ENCODE measurements at regions not wholly inside any gene's neighbourhood (a gene's known extent, or its start where the extent isn't known, plus 50 kb on each side); places are given as distances from the start of the nearest gene placed in this dataset.

DNA sequence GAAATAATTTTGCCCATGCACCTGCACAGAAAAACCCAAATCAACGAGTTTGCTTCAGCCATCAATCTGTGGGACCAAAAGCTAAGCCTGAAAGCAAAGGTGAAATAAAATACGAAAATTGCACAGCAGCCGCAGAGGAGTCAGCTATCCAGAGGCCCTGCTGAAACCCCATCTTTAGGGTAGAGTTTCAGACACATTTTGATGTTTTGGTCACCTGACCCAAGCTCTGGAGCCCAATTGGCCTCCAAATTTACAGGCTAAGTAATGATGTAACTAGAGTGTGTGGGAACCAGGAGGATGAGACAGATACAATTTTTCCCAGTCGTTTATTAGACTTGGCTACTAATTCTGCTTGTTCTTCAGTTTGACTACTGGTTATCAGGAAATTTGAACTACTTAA lies 308.6 kb upstream of the ATP11B start:
- in situ Hi-C loops (cut with MboI; ENCODE audit: low sequenced_read_pairs, unreplicated experiment) = no loop called here
- DNase-seq (ENCODE audit: low spot score) = no peak

DNA sequence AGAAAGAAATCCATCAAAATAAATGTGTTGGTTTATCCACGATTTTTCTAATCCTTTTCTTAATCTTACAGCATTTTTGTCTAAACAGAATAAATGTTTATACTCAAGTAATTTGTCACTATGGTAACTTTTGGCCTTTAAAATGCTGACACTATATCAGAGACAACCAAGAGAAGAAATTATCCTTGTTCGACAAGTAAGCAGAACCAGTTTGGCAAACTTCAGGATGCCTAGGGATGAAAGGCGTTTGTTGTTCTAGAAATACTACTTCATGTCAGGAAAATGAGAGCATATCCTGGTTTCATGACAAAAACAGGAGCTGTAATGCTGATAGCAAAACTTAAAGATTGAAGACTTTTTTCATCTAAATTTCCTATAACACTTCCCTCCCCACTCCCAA lies 308.0 kb upstream of the ATP11B start:
- TF ChIP-seq, protein P1, sequence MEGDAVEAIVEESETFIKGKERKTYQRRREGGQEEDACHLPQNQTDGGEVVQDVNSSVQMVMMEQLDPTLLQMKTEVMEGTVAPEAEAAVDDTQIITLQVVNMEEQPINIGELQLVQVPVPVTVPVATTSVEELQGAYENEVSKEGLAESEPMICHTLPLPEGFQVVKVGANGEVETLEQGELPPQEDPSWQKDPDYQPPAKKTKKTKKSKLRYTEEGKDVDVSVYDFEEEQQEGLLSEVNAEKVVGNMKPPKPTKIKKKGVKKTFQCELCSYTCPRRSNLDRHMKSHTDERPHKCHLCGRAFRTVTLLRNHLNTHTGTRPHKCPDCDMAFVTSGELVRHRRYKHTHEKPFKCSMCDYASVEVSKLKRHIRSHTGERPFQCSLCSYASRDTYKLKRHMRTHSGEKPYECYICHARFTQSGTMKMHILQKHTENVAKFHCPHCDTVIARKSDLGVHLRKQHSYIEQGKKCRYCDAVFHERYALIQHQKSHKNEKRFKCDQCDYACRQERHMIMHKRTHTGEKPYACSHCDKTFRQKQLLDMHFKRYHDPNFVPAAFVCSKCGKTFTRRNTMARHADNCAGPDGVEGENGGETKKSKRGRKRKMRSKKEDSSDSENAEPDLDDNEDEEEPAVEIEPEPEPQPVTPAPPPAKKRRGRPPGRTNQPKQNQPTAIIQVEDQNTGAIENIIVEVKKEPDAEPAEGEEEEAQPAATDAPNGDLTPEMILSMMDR (IDR thresholded peaks at IDR 0.05; ENCODE audit: borderline replicate concordance, control extremely low read depth, extremely low read depth, insufficient read depth, missing control alignments) = no peak
- in situ Hi-C loops (cut with MboI; ENCODE audit: low sequenced_read_pairs, unreplicated experiment) = no loop called here
- DNase-seq (ENCODE audit: low spot score) = no peak

More for the DNA sequence above, 308.6 kb upstream of the ATP11B start:
- TF ChIP-seq, protein P1 (IDR thresholded peaks at IDR 0.05; ENCODE audit: borderline replicate concordance, control extremely low read depth, extremely low read depth, insufficient read depth, missing control alignments) = no peak

DNA sequence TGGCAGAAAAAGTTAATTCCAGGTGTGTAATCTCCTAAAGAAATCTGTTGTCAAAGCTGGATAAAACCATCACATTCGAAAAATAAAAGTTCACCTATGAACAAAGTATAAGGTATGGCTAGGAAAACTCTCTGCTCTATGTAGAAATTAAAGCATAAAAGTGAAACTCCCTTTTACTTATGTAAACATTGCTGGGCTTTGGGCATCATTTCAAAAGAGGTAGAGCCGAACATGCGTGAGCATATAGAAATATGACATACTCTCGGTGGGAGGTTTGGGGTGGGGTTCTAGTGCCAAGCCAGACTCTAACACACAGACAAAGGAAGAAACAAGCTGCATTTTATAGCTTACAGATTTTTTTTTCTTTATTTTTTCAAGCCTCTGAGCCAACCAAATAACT lies 306.8 kb upstream of the ATP11B start:
- TF ChIP-seq, protein P1 (IDR thresholded peaks at IDR 0.05; ENCODE audit: borderline replicate concordance, control extremely low read depth, extremely low read depth, insufficient read depth, missing control alignments) = no peak
- DNase-seq (ENCODE audit: low spot score) = no peak
- in situ Hi-C loops (cut with MboI; ENCODE audit: low sequenced_read_pairs, unreplicated experiment) = no loop called here

DNA sequence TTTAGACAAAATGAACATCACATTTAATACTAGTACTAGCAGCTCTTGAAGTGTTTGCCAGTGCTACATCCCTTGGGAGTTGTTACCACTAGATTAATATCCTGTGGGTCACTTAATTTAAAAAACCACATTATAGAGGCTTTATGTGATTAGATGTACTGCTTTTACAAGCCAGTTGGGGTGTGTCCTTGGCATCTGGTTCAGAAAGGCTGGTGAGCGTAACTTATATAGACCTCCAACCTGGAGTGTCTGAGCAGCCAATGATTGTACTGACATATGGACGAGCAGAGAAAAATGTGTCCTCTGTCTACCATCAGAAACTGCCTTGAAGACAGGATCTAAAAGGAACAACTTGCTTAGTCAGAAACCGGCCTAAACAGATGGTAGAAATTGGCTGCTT lies 306.2 kb upstream of the ATP11B start:
- DNase-seq (ENCODE audit: low spot score) = no peak
- TF ChIP-seq, protein P1 (IDR thresholded peaks at IDR 0.05; ENCODE audit: borderline replicate concordance, control extremely low read depth, extremely low read depth, insufficient read depth, missing control alignments) = no peak
- in situ Hi-C loops (cut with MboI; ENCODE audit: low sequenced_read_pairs, unreplicated experiment) = no loop called here

DNA sequence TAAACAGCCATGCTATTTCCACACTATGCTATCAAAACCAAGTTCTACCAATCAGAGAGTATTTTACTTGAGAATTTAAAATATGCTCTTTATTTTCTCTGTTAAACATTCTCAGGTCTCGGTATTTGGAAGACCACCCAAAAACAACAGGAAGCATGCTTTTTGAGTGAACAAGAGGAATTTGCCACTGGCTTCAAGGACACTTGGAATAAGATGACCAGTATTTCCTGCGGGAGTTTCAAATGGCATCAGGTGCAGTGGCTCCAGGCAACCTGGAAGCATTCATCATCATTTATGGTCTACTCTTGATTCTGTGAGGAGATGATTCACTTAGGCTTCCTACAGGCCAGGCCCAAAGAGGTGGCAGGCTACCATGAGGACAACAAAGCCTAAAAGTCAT lies 305.7 kb upstream of the ATP11B start:
- in situ Hi-C loops (cut with MboI; ENCODE audit: low sequenced_read_pairs, unreplicated experiment) = no loop called here
- DNase-seq (ENCODE audit: low spot score) = no peak
- TF ChIP-seq, protein P1 (IDR thresholded peaks at IDR 0.05; ENCODE audit: borderline replicate concordance, control extremely low read depth, extremely low read depth, insufficient read depth, missing control alignments) = no peak

DNA sequence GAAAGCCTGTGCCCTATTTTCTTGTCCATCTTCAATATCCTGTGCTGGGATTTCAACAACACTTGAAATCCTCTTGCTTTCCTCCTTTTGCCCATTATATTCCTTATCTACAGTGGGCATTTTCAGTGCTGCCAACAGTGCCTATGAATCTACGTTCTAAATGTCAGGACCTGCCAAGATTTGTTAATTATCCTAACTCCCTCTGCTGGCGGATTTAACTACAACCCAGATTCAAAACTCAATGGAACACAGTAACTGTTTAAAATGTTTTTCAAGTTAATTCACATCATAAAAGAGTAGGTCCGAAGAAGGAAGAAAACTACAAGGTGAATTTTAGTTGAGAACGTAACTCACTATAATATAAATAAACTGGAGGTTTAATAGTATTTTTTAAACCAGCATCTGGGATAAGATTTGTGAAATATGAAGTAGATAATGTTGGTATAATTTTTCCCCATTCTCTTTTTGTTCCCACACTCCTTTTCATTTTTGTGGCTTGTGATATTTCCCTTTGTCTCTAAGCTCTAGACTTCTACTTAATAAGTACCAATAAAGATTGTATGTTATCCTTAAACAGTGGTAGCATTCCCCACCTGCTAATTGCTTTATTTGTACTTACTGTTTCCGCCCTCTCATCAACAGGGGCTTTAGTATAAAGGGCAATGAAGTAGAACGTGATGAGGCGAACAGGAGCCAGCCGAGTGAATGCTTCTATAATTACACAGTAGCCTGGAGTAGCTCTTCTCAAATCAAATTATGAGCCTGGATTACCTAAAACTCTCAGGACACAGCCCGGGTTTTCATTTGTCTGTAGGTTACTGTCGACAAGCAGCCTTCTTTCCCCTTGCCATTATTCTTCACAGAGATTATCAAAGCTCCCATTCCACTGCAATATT lies 302.5 kb upstream of the ATP11B start:
- TF ChIP-seq, protein P1 (IDR thresholded peaks at IDR 0.05; ENCODE audit: borderline replicate concordance, control extremely low read depth, extremely low read depth, insufficient read depth, missing control alignments) = no peak
- in situ Hi-C loops (cut with MboI; ENCODE audit: low sequenced_read_pairs, unreplicated experiment) = no loop called here
- no peak for DNase-seq (ENCODE audit: low spot score)
